ENCODE measurements at regions not wholly inside any gene's neighbourhood (a gene's known extent, or its start where the extent isn't known, plus 50 kb on each side); places are given as distances from the start of the nearest gene placed in this dataset.

- Histone ChIP-seq H3K9me3 (no peaks in the 10 kb centered on the region), H3K36me3 (no peaks in the 10 kb centered on the region), H3K27me3 (no peaks in the 10 kb centered on the region), H3K4me1 (no peaks in the 10 kb centered on the region), H3K4me3 (no peak overlapping the region), H3K27ac (no peak overlapping the region)
- TF ChIP-seq, protein P1, sequence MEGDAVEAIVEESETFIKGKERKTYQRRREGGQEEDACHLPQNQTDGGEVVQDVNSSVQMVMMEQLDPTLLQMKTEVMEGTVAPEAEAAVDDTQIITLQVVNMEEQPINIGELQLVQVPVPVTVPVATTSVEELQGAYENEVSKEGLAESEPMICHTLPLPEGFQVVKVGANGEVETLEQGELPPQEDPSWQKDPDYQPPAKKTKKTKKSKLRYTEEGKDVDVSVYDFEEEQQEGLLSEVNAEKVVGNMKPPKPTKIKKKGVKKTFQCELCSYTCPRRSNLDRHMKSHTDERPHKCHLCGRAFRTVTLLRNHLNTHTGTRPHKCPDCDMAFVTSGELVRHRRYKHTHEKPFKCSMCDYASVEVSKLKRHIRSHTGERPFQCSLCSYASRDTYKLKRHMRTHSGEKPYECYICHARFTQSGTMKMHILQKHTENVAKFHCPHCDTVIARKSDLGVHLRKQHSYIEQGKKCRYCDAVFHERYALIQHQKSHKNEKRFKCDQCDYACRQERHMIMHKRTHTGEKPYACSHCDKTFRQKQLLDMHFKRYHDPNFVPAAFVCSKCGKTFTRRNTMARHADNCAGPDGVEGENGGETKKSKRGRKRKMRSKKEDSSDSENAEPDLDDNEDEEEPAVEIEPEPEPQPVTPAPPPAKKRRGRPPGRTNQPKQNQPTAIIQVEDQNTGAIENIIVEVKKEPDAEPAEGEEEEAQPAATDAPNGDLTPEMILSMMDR (IDR thresholded peaks at IDR 0.05) = no peak
- no peak for ATAC-seq
- no peak for DNase-seq
- FAIRE-seq = no peak
- 72 to 75% methylated on average over 12 of the region's 12 CpGs for WGBS, 2 donors
- intact Hi-C loops (cut with DNase I) = no loop called here
These were observed 399.5 kb downstream of the RFC3 start for GRCh38 chr13:34217343-34218025.

DNA sequence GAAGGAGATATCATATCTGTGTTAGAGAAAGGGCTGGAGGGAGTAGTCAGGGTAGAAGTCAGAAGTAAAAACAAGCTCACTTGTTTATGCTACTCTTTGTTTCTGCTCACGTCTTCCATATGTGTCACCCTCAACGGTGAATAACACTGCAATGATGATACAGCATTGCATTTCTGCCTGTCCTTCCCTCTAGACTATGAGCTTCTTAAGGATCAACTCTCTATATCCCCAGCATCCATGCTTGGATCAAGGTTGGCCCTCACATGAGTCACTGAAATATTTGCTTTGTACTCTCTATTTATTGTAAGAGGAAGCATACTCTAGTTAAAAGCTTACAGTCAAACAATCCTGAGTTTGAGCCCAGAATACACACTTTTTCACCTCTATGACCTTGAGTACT, 406.0 kb downstream of the RFC3 start:
- H3K9me3 ChIP-seq = no peaks in the 10 kb centered on the region
- H3K36me3 ChIP-seq = no peaks in the 10 kb centered on the region
- DNase-seq (no peak), ATAC-seq (peak in 1 of 4 donors; percentile 45), FAIRE-seq (no peak)
- intact Hi-C loops (cut with DNase I) = no loop called here
- no peak overlapping the region for H3K27ac ChIP-seq
- H3K27me3 ChIP-seq = no peaks in the 10 kb centered on the region
- WGBS, 2 donors = 72 to 83% methylated on average over 2 of the region's 2 CpGs
- H3K4me3 ChIP-seq = no peak overlapping the region
- TF ChIP-seq, protein P1 (IDR thresholded peaks at IDR 0.05) = no peak
- no peaks in the 10 kb centered on the region for H3K4me1 ChIP-seq

DNA sequence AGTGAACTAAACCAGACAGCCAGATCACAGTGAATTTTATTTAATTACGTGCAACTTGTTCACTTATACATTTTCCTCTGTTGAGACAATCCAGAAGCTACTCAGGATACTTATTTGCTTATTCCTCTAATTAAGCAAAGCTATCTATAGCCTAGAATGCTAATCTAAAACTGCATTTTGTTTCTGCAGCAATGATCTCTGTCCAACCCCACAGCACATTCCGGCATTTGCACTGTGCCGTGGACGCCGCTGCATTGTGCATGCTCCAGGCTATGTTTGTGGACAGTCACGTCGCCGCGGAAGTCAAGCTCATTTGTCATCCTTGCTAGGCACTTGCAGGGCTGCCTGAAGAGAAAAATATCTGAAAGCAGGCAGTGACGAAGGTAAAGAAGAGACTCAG, 406.9 kb downstream of the RFC3 start:
- DNase-seq (peak in 1 of 6 donors; percentile 55), FAIRE-seq (no peak), ATAC-seq (peak in 3 of 4 donors; percentile 62 to 70 (median 68))
- TF ChIP-seq, protein P1 (IDR thresholded peaks at IDR 0.05) = no peak
- Histone ChIP-seq H3K9me3 (no peaks in the 10 kb centered on the region), H3K36me3 (no peaks in the 10 kb centered on the region), H3K27me3 (no peaks in the 10 kb centered on the region), H3K27ac (no peak overlapping the region), H3K4me3 (no peak overlapping the region), H3K4me1 (no peaks in the 10 kb centered on the region)
- 19 to 25% methylated on average over 10 of the region's 10 CpGs for WGBS, 2 donors
- intact Hi-C loops (cut with DNase I) = no loop called here

DNA sequence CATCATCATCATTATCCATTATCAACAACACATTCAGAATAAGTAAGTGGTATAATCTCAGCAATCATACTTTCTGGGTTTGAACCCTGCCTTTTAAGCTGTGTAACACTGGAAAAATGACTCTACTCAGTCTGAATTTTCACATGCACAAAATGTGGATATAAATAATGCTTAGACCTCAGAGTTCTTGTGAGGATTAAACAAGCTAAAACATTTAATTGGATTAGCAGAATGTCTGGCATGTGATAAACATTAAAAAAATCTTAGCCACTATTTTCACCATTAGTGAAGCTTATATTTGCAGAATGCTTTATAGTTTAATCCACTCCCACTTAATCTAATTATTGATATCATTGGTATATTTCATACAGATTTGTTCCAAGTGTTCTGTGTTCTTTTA, 412.3 kb downstream of the RFC3 start:
- H3K27me3 ChIP-seq = no peaks in the 10 kb centered on the region
- FAIRE-seq = no peak
- no peaks in the 10 kb centered on the region for H3K9me3 ChIP-seq
- no peak overlapping the region for H3K4me3 ChIP-seq
- ATAC-seq = no peak
- H3K4me1 ChIP-seq = no peaks in the 10 kb centered on the region
- TF ChIP-seq, protein P1 (IDR thresholded peaks at IDR 0.05) = no peak
- no peak for DNase-seq
- H3K27ac ChIP-seq = no peak overlapping the region
- intact Hi-C loops (cut with DNase I) = no loop called here
- H3K36me3 ChIP-seq = no peaks in the 10 kb centered on the region

DNA sequence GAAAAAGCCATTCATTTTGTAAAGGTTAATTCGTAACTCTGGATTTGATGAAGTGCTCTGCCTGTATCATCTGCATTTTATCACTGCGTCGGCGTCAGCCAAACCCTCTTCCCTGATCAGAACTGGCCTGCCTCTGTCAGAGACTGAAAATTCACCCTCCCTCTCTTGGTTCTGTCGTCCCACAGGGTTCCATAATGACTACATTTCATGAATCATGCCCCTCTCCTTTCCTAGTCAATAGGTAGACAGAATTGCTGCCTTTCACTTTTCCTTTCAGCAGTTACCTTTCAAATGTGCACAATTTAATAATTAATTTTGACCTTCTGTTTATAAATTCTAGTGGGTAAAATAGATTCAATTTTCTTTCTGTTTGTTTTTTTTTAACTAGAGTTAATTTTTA, 423.4 kb downstream of the RFC3 start:
- TF ChIP-seq, protein P1 (IDR thresholded peaks at IDR 0.05) = no peak
- H3K4me1 ChIP-seq = no peaks in the 10 kb centered on the region
- H3K36me3 ChIP-seq = no peaks in the 10 kb centered on the region
- 57 to 59% methylated on average over 5 of the region's 5 CpGs for WGBS, 2 donors
- FAIRE-seq (no peak), DNase-seq (no peak), ATAC-seq (peak in 1 of 4 donors; percentile 18)
- no peaks in the 10 kb centered on the region for H3K27me3 ChIP-seq
- intact Hi-C loops (cut with DNase I) = no loop called here
- no peak overlapping the region for H3K27ac ChIP-seq
- no peaks in the 10 kb centered on the region for H3K9me3 ChIP-seq
- no peak overlapping the region for H3K4me3 ChIP-seq

Measured in pancreas (tissue), 10 donors.